GM23338 (cell line): ENCODE measurements at regions not wholly inside any gene's neighbourhood (a gene's known extent, or its start where the extent isn't known, plus 50 kb on each side); places are given as distances from the start of the nearest gene placed in this dataset.

Source experiments
- ATAC-seq: fragments of 200-7000 bp; cut with Tn5 transposase; 3 replicates; pipeline ENCODE4 v1.9.1; 2020
- DNase-seq: peaks from one replicate; pipeline ENCODE4 v3.0.0-alpha.2; 2015; ENCODE audit warnings: low spot score
- H2AFZ ChIP-seq: fragments of 200-600 bp; sonication (generic); 2 replicates; pipeline ENCODE4 v1.8.0; 2016; ENCODE audit warnings: antibody characterized with exemption, mild to moderate bottlenecking, moderate library complexity
- H3F3A ChIP-seq: fragments of 200-600 bp; sonication (generic); replicated peaks from 2 replicates; pipeline ENCODE4 v1.8.0; 2017; ENCODE audit warnings: antibody characterized with exemption, mixed run types, low read depth
- H3K27ac ChIP-seq: fragments of 200-600 bp; sonication (generic); 2 replicates; pipeline ENCODE4 v1.6.1; 2016; ENCODE audit warnings: low read depth
- H3K27me3 ChIP-seq: fragments of 200-600 bp; sonication (generic); 2 replicates; pipeline ENCODE4 v1.8.0; 2016; ENCODE audit warnings: mild to moderate bottlenecking, mixed run types, moderate library complexity; ENCODE audit not compliant: insufficient read depth
- H3K36me3 ChIP-seq: fragments of 200-600 bp; sonication (generic); 2 replicates; pipeline ENCODE4 v1.8.0; 2016; ENCODE audit warnings: mild to moderate bottlenecking; ENCODE audit not compliant: insufficient read depth
- H3K4me1 ChIP-seq: fragments of 200-600 bp; sonication (generic); 2 replicates; pipeline ENCODE4 v1.8.0; 2016; ENCODE audit warnings: mild to moderate bottlenecking, moderate library complexity; ENCODE audit not compliant: insufficient read depth
- H3K4me2 ChIP-seq: fragments of 200-600 bp; sonication (generic); 2 replicates; pipeline ENCODE4 v1.7.1; 2017; ENCODE audit warnings: mixed run types
- H3K4me3 ChIP-seq: fragments of 200-600 bp; sonication (generic); 2 replicates; pipeline ENCODE4 v1.6.1; 2016; ENCODE audit warnings: mixed run types
- H3K79me2 ChIP-seq: fragments of 200-600 bp; sonication (generic); replicated peaks from 2 replicates; pipeline ENCODE4 v1.8.0; 2017; ENCODE audit warnings: mild to moderate bottlenecking; ENCODE audit not compliant: insufficient read depth
- H3K9me2 ChIP-seq: fragments of 200-600 bp; sonication (generic); 2 replicates; pipeline ENCODE4 v1.8.0; 2017; ENCODE audit not compliant: insufficient read depth
- H4K20me1 ChIP-seq: fragments of 200-600 bp; sonication (generic); replicated peaks from 2 replicates; pipeline ENCODE4 v1.8.0; 2017; ENCODE audit warnings: mild to moderate bottlenecking; ENCODE audit not compliant: insufficient read depth
- H3K27ac Mint-ChIP-seq: 2 replicates; pipeline ENCODE4 v1.8.0; 2020; ENCODE audit warnings: inconsistent platforms, mild to moderate bottlenecking, moderate library complexity, mixed read lengths
- H3K27me3 Mint-ChIP-seq: 3 replicates; pipeline ENCODE4 v1.8.0; 2022; ENCODE audit warnings: low read depth, mild to moderate bottlenecking, moderate library complexity, mixed read lengths, inconsistent platforms; ENCODE audit not compliant: insufficient read depth, poor library complexity
- H3K36me3 Mint-ChIP-seq: 3 replicates; pipeline ENCODE4 v1.8.0; 2021; ENCODE audit warnings: low read depth, mild to moderate bottlenecking, inconsistent platforms, moderate library complexity, mixed read lengths
- H3K4me1 Mint-ChIP-seq: 3 replicates; pipeline ENCODE4 v1.8.0; 2020; ENCODE audit warnings: mild to moderate bottlenecking, inconsistent platforms, mixed read lengths
- H3K4me3 Mint-ChIP-seq: 3 replicates; pipeline ENCODE4 v1.8.0; 2021; ENCODE audit warnings: moderate library complexity, mild to moderate bottlenecking, inconsistent platforms, mixed read lengths
- H3K9me3 Mint-ChIP-seq: 3 replicates; pipeline ENCODE4 v1.8.0; 2020; ENCODE audit warnings: moderate library complexity, mild to moderate bottlenecking, inconsistent platforms, mixed read lengths
- CREB1 ChIP-seq: fragments of 250-450 bp; sonication (Bioruptor Pico); IDR thresholded peaks from 2 replicates; pipeline ENCODE4 v1.5.0; 2020; ENCODE audit warnings: low read depth, mild to moderate bottlenecking, moderate library complexity
- EZH2phosphoT487 ChIP-seq: fragments of 200-600 bp; sonication (generic); IDR thresholded peaks from one replicate; pipeline ENCODE4 v1.8.1; 2018; ENCODE audit warnings: antibody characterized with exemption; ENCODE audit not compliant: unreplicated experiment
- JUNB ChIP-seq: IDR thresholded peaks from one replicate; pipeline ENCODE4 v1.6.1; 2016; ENCODE audit warnings: antibody characterized with exemption; ENCODE audit not compliant: unreplicated experiment
- POLR2AphosphoS5 ChIP-seq: IDR thresholded peaks from 2 replicates; pipeline ENCODE4 v1.6.1; 2016; ENCODE audit warnings: antibody characterized with exemption, low read depth
- ZNF114 ChIP-seq: fragments of 250-450 bp; sonication (Bioruptor Pico); IDR thresholded peaks from 2 replicates; pipeline ENCODE4 v1.5.0; 2020; ENCODE audit warnings: mild to moderate bottlenecking, moderate library complexity
- ZNF331 ChIP-seq: fragments of 250-450 bp; sonication (Bioruptor Pico); IDR thresholded peaks from 2 replicates; pipeline ENCODE4 v1.5.0; 2020; ENCODE audit warnings: low read depth, mild to moderate bottlenecking, moderate library complexity
- TF ChIP-seq, protein P1 (sequence below), 2 experiments: fragments of 200-600 bp in 1 of 2; sonication (generic) in 1 of 2; conservative IDR thresholded peaks; 2 replicates each; pipeline versions ENCODE4 v1.5.1 to v1.6.1; 2016 to 2017; ENCODE audit warnings: antibody characterized with exemption in 2 of 2, low read depth in 2 of 2, mild to moderate bottlenecking in 2 of 2, moderate library complexity in 1 of 2
- TF ChIP-seq, protein P2 (sequence below): fragments of 250-450 bp; sonication (Bioruptor Pico); IDR thresholded peaks from 2 replicates; pipeline ENCODE4 v1.5.0; 2020; ENCODE audit warnings: mild to moderate bottlenecking, moderate library complexity
- TF ChIP-seq, protein P3 (sequence below): IDR thresholded peaks from one replicate; pipeline ENCODE4 v1.6.1; 2018; ENCODE audit warnings: antibody characterized with exemption; ENCODE audit not compliant: unreplicated experiment

DNA sequence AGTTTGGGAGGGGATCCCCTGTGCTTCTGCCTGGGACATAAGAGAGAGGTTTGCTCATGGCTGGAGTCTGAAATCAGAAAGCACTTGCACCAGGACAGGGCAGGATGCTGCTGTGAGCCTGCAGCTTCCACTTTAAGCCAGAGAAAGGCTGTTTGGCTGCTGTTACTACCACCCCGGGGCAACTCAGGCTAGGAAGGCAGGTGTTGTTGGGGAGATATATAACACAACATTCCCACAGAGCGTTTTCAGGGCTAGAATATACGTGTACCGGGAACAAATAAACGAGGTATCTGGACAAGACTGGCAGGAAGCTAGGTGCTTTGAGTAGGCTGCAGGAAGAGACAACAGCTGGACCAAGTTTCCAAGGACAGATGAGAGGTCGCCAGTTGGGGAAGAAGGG, 313.3 kb upstream of the CCL2 start (continued):
- TF ChIP-seq, protein P1, sequence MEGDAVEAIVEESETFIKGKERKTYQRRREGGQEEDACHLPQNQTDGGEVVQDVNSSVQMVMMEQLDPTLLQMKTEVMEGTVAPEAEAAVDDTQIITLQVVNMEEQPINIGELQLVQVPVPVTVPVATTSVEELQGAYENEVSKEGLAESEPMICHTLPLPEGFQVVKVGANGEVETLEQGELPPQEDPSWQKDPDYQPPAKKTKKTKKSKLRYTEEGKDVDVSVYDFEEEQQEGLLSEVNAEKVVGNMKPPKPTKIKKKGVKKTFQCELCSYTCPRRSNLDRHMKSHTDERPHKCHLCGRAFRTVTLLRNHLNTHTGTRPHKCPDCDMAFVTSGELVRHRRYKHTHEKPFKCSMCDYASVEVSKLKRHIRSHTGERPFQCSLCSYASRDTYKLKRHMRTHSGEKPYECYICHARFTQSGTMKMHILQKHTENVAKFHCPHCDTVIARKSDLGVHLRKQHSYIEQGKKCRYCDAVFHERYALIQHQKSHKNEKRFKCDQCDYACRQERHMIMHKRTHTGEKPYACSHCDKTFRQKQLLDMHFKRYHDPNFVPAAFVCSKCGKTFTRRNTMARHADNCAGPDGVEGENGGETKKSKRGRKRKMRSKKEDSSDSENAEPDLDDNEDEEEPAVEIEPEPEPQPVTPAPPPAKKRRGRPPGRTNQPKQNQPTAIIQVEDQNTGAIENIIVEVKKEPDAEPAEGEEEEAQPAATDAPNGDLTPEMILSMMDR (conservative IDR thresholded peaks at IDR 0.05; ENCODE audit: low read depth in 2 of 2), result no peak
- TF ChIP-seq CREB1 (CRISPR knock-in tag) (no peak), POLR2AphosphoS5 (no peak)

- H2AFZ ChIP-seq, result no peak overlapping the region
- H3K27me3 Mint-ChIP-seq, result no peaks in the 10 kb centered on the region
Measured at GRCh38 chr17:33942414-33942813, 312.7 kb upstream of the CCL2 start.

More at GRCh38 chr17:33942414-33942813, 312.7 kb upstream of the CCL2 start:
- ATAC-seq (no peak), DNase-seq (no peak)
- no peaks in the 10 kb centered on the region for H3K9me3 Mint-ChIP-seq
- Histone ChIP-seq H3K27ac (no peak overlapping the region), H3K4me3 (no peak overlapping the region), H4K20me1 (no peaks in the 10 kb centered on the region), H3K4me1 (no peaks in the 10 kb centered on the region), H3K27me3 (no peaks in the 10 kb centered on the region), H3K4me2 (no peak overlapping the region), H3K79me2 (no peaks in the 10 kb centered on the region), H3K36me3 (no peaks in the 10 kb centered on the region), H3F3A (no peaks in the 10 kb centered on the region), H3K9me2 (0 out of 2 replicates have a peak, but pooled peaks cover 4% of the 10 kb centered on the region)
- TF ChIP-seq JUNB (no peak), ZNF331 (no peak), POLR2AphosphoS5 (no peak), EZH2phosphoT487 (no peak), ZNF114 (CRISPR knock-in tag) (no peak)
- TF ChIP-seq, protein P2, sequence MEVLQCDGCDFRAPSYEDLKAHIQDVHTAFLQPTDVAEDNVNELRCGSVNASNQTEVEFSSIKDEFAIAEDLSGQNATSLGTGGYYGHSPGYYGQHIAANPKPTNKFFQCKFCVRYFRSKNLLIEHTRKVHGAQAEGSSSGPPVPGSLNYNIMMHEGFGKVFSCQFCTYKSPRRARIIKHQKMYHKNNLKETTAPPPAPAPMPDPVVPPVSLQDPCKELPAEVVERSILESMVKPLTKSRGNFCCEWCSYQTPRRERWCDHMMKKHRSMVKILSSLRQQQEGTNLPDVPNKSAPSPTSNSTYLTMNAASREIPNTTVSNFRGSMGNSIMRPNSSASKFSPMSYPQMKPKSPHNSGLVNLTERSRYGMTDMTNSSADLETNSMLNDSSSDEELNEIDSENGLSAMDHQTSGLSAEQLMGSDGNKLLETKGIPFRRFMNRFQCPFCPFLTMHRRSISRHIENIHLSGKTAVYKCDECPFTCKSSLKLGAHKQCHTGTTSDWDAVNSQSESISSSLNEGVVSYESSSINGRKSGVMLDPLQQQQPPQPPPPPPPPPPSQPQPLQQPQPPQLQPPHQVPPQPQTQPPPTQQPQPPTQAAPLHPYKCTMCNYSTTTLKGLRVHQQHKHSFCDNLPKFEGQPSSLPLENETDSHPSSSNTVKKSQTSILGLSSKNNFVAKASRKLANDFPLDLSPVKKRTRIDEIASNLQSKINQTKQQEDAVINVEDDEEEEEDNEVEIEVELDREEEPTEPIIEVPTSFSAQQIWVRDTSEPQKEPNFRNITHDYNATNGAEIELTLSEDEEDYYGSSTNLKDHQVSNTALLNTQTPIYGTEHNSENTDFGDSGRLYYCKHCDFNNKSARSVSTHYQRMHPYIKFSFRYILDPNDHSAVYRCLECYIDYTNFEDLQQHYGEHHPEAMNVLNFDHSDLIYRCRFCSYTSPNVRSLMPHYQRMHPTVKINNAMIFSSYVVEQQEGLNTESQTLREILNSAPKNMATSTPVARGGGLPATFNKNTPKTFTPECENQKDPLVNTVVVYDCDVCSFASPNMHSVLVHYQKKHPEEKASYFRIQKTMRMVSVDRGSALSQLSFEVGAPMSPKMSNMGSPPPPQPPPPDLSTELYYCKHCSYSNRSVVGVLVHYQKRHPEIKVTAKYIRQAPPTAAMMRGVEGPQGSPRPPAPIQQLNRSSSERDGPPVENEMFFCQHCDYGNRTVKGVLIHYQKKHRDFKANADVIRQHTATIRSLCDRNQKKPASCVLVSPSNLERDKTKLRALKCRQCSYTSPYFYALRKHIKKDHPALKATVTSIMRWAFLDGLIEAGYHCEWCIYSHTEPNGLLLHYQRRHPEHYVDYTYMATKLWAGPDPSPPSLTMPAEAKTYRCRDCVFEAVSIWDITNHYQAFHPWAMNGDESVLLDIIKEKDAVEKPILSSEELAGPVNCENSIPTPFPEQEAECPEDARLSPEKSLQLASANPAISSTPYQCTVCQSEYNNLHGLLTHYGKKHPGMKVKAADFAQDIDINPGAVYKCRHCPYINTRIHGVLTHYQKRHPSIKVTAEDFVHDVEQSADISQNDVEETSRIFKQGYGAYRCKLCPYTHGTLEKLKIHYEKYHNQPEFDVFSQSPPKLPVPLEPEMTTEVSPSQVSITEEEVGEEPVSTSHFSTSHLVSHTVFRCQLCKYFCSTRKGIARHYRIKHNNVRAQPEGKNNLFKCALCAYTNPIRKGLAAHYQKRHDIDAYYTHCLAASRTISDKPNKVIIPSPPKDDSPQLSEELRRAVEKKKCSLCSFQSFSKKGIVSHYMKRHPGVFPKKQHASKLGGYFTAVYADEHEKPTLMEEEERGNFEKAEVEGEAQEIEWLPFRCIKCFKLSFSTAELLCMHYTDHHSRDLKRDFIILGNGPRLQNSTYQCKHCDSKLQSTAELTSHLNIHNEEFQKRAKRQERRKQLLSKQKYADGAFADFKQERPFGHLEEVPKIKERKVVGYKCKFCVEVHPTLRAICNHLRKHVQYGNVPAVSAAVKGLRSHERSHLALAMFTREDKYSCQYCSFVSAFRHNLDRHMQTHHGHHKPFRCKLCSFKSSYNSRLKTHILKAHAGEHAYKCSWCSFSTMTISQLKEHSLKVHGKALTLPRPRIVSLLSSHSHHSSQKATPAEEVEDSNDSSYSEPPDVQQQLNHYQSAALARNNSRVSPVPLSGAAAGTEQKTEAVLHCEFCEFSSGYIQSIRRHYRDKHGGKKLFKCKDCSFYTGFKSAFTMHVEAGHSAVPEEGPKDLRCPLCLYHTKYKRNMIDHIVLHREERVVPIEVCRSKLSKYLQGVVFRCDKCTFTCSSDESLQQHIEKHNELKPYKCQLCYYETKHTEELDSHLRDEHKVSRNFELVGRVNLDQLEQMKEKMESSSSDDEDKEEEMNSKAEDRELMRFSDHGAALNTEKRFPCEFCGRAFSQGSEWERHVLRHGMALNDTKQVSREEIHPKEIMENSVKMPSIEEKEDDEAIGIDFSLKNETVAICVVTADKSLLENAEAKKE (CRISPR knock-in tag), result no peak
- TF ChIP-seq, protein P1 (conservative IDR thresholded peaks at IDR 0.05; ENCODE audit: low read depth in 2 of 2), result no peak
- TF ChIP-seq, protein P3, sequence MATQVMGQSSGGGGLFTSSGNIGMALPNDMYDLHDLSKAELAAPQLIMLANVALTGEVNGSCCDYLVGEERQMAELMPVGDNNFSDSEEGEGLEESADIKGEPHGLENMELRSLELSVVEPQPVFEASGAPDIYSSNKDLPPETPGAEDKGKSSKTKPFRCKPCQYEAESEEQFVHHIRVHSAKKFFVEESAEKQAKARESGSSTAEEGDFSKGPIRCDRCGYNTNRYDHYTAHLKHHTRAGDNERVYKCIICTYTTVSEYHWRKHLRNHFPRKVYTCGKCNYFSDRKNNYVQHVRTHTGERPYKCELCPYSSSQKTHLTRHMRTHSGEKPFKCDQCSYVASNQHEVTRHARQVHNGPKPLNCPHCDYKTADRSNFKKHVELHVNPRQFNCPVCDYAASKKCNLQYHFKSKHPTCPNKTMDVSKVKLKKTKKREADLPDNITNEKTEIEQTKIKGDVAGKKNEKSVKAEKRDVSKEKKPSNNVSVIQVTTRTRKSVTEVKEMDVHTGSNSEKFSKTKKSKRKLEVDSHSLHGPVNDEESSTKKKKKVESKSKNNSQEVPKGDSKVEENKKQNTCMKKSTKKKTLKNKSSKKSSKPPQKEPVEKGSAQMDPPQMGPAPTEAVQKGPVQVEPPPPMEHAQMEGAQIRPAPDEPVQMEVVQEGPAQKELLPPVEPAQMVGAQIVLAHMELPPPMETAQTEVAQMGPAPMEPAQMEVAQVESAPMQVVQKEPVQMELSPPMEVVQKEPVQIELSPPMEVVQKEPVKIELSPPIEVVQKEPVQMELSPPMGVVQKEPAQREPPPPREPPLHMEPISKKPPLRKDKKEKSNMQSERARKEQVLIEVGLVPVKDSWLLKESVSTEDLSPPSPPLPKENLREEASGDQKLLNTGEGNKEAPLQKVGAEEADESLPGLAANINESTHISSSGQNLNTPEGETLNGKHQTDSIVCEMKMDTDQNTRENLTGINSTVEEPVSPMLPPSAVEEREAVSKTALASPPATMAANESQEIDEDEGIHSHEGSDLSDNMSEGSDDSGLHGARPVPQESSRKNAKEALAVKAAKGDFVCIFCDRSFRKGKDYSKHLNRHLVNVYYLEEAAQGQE, result no peak
- no peaks in the 10 kb centered on the region for H3K36me3 Mint-ChIP-seq
- no peak overlapping the region for H3K27ac Mint-ChIP-seq
- H3K4me3 Mint-ChIP-seq, result no peak overlapping the region
- peaks cover 10% of the 10 kb centered on the region for H3K4me1 Mint-ChIP-seq
